Stomach (tissue), 4 donors: ENCODE measurements at regions not wholly inside any gene's neighbourhood (a gene's known extent, or its start where the extent isn't known, plus 50 kb on each side); places are given as distances from the start of the nearest gene placed in this dataset.

Experiments
- CTCF ChIP-seq, 7 experiments: fragments of 450-650 bp in 4 of 7; fragments of 200-600 bp in 3 of 7; sonication (generic) in 3 of 7; IDR thresholded peaks; one replicate each; pipeline ENCODE4 v1.5.1; 2016 to 2019; ENCODE audit warnings: antibody characterized with exemption in 7 of 7, control low read depth in 2 of 7, mild to moderate bottlenecking in 1 of 7
- EP300 ChIP-seq: sonication (generic); formaldehyde crosslinking; IDR thresholded peaks from one replicate; pipeline ENCODE4 v1.6.1; 2017; ENCODE audit warnings: antibody characterized with exemption
- POLR2A ChIP-seq, 4 donors: fragments of 450-650 bp; IDR thresholded peaks; one replicate each; pipeline ENCODE4 v1.6.1; 2016; ENCODE audit warnings: antibody characterized with exemption in 4 of 4, control low read depth in 2 of 4, mild to moderate bottlenecking in 1 of 4, moderate library complexity in 1 of 4
- POLR2AphosphoS5 ChIP-seq, 3 donors: sonication (generic); formaldehyde crosslinking; IDR thresholded peaks; one replicate each; pipeline ENCODE4 v1.6.1; 2016; ENCODE audit warnings: antibody characterized with exemption in 3 of 3

- TF ChIP-seq POLR2AphosphoS5 (IDR thresholded peaks at IDR 0.05) (no peak), POLR2A (IDR thresholded peaks at IDR 0.05) (no peak), CTCF (IDR thresholded peaks at IDR 0.05) (no peak), EP300 (no peak)
Measured at GRCh38 chr11:19511413-19512183, 201.0 kb upstream of the NAV2 start.
